K562 (cell line): ENCODE measurements at regions not wholly inside any gene's neighbourhood (a gene's known extent, or its start where the extent isn't known, plus 50 kb on each side); places are given as distances from the start of the nearest gene placed in this dataset.

Experiments
- FOXJ3 ChIP-seq: sonication (generic); formaldehyde crosslinking; IDR thresholded peaks from 2 replicates; pipeline ENCODE4 v1.4.0; 2020; ENCODE audit warnings: mild to moderate bottlenecking, missing genetic modification reagents
- MGA ChIP-seq: fragments of 450-650 bp; IDR thresholded peaks from 2 replicates; pipeline ENCODE4 v1.6.1; 2016; ENCODE audit warnings: mild to moderate bottlenecking, moderate library complexity
- SMARCE1 ChIP-seq: fragments of 450-650 bp; IDR thresholded peaks from 2 replicates; pipeline ENCODE4 v1.7.1; 2016; ENCODE audit warnings: mild to moderate bottlenecking
- ZNF592 ChIP-seq: fragments of 450-650 bp; IDR thresholded peaks from 2 replicates; pipeline ENCODE4 v1.6.1; 2017; ENCODE audit warnings: antibody characterized with exemption, mild to moderate bottlenecking
- ZNF830 ChIP-seq: fragments of 250-450 bp; sonication (Bioruptor Pico); IDR thresholded peaks from 2 replicates; pipeline ENCODE4 v1.5.0; 2021; ENCODE audit warnings: mild to moderate bottlenecking

DNA sequence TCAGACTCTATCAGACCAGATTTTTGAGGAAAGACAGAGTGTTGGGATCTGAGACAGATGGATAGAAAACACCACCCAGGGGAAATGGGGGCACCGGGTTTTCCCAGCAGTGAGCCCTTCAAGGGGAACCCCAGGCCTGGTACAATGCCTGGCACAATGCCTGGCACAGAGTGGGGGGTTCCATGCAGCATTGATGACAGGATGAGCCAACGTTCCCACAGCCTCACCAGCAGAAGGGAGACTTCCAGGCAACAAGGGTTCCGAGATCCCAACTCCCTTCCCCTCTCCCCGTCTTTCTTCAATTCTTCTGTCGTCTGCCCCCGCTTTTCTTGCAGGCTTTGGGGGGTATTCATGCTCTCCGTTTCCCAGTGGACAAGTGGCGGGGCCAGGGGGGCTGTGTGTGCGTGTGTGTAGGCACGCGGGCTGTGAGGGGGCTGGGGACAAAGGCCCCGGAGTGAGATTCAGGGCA is 132.1 kb upstream of the HAAO start (continued):
- TF ChIP-seq MGA = 0 out of 2 replicates have a peak, but pooled peaks have one; percentile 14
- no peak for TF ChIP-seq ZNF830 (CRISPR knock-in tag)
- no peak for TF ChIP-seq FOXJ3 (CRISPR knock-in tag)
- no peak for TF ChIP-seq SMARCE1
- TF ChIP-seq ZNF592 = peak; percentile 3; the same call in 1 of the 2 replicates
